ENCODE measurements at regions not wholly inside any gene's neighbourhood (a gene's known extent, or its start where the extent isn't known, plus 50 kb on each side); places are given as distances from the start of the nearest gene placed in this dataset.
"Not testable (repeated sequence)": the region's sequence is repeated elsewhere in the genome, so short reads cannot be mapped to it uniquely, and the experiment has no call there.

DNA sequence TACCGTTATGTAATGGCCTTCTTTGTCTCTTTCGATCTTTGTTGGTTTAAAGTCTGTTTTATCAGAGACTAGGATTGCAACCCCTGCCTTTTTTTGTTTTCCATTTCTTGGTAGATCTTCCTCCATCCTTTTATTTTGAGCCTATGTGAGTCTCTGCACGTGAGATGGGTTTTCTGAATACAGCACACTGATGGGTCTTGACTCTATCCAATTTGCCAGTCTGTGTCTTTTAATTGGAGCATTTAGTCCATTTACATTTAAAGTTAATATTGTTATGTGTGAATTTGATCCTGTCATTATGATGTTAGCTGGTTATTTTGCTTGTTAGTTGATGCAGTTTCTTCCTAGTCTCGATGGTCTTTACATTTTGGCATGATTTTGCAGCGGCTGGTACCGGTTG lies 69.9 kb downstream of the ADCYAP1 start:
- H3K4me3 ChIP-seq; H3K9me3 ChIP-seq; H3K36me3 ChIP-seq; intact Hi-C loops (cut with DNase I; ENCODE audit: low total_unique reads); H3K27me3 ChIP-seq; H3K27ac ChIP-seq; DNase-seq; H3K4me1 ChIP-seq: not testable (repeated sequence)
- whole genome bisulfite sequencing, 5 donors = 72 to 84% (median 73%) methylated on average over 1 to 6 of the region's 6 CpGs

GRCh38 chr18:976393-977128 lies 71.9 kb downstream of the ADCYAP1 start:
- DNase-seq; H3K27me3 ChIP-seq; H3K36me3 ChIP-seq; H3K27ac ChIP-seq; H3K4me1 ChIP-seq; intact Hi-C loops (cut with DNase I; ENCODE audit: low total_unique reads); H3K4me3 ChIP-seq: not testable (repeated sequence)
- peaks cover 0 to 16% (median 12%) of the 10 kb centered on the region in 4 donors for H3K9me3 ChIP-seq
- WGBS, 5 donors = 81 to 90% (median 88%) methylated on average over 8 to 25 of the region's 37 CpGs

DNA sequence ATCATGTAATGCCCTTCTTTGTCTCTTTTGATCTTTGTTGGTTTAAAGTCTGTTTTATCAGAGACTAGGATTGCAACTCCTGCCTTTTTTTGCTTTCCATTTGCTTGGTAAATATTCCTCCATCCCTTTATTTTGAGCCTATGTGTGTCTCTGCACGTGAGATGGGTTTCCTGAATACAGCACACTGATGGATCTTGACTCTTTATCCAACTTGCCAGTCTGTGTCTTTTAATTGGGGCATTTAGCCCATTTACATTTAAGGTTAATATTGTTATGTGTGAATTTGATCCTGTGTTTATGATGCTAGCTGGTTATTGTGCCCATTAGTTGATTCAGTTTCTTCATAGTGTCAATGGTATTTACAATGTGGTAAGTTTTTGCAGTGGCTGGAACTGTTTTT lies 72.7 kb downstream of the ADCYAP1 start:
- 63 to 82% (median 74%) methylated on average over 1 of the region's 1 CpG; no CpG with 5 or more reads in 1 of the 5 donors for WGBS, 5 donors
- H3K4me1 ChIP-seq; intact Hi-C loops (cut with DNase I; ENCODE audit: low total_unique reads); H3K4me3 ChIP-seq; DNase-seq; H3K36me3 ChIP-seq; H3K27ac ChIP-seq; H3K27me3 ChIP-seq: not testable (repeated sequence)
- peaks cover 0 to 16% (median 12%) of the 10 kb centered on the region in 4 donors for H3K9me3 ChIP-seq

GRCh38 chr18:977732-978131 lies 73.1 kb downstream of the ADCYAP1 start:
- H3K9me3 ChIP-seq = peaks cover 0 to 16% (median 12%) of the 10 kb centered on the region in 4 donors
- H3K27ac ChIP-seq; DNase-seq; intact Hi-C loops (cut with DNase I; ENCODE audit: low total_unique reads); H3K36me3 ChIP-seq; H3K27me3 ChIP-seq; H3K4me1 ChIP-seq; H3K4me3 ChIP-seq: not testable (repeated sequence)
- WGBS, 5 donors = 69 to 83% (median 76%) methylated on average over 2 to 3 of the region's 3 CpGs

GRCh38 chr18:980586-980985 lies 75.9 kb downstream of the ADCYAP1 start:
- WGBS, 5 donors = 76 to 83% (median 79%) methylated on average over 4 of the region's 4 CpGs
- DNase-seq = no peak
- Histone ChIP-seq H3K27ac (no peak overlapping the region), H3K27me3 (peaks cover 0 to 9% (median 0%) of the 10 kb centered on the region in 3 donors), H3K9me3 (peaks cover 0 to 16% (median 12%) of the 10 kb centered on the region in 4 donors), H3K36me3 (no peaks in the 10 kb centered on the region), H3K4me3 (no peak overlapping the region), H3K4me1 (no peaks in the 10 kb centered on the region)
- intact Hi-C loops (cut with DNase I; ENCODE audit: low total_unique reads) = no loop called here
- TF ChIP-seq POLR2A (IDR thresholded peaks at IDR 0.05) = no peak
- TF ChIP-seq POLR2AphosphoS5 (IDR thresholded peaks at IDR 0.05) = no peak
- TF ChIP-seq EP300 (IDR thresholded peaks at IDR 0.05) = no peak
- TF ChIP-seq CTCF (IDR thresholded peaks at IDR 0.05) = no peak

GRCh38 chr18:984004-984403 lies 79.3 kb downstream of the ADCYAP1 start:
- TF ChIP-seq POLR2AphosphoS5 (IDR thresholded peaks at IDR 0.05) = no peak
- TF ChIP-seq POLR2A (IDR thresholded peaks at IDR 0.05) = no peak
- TF ChIP-seq EP300 (IDR thresholded peaks at IDR 0.05) = no peak
- TF ChIP-seq CTCF (IDR thresholded peaks at IDR 0.05) = no peak
- Histone ChIP-seq H3K36me3 (no peaks in the 10 kb centered on the region), H3K4me1 (no peaks in the 10 kb centered on the region), H3K27ac (no peak overlapping the region), H3K9me3 (peaks cover 0 to 14% (median 10%) of the 10 kb centered on the region in 4 donors), H3K4me3 (no peak overlapping the region), H3K27me3 (peaks cover 0 to 9% (median 0%) of the 10 kb centered on the region in 3 donors)
- intact Hi-C loops (cut with DNase I; ENCODE audit: low total_unique reads) = no loop called here
- no peak for DNase-seq
- WGBS, 5 donors = 68 to 80% (median 72%) methylated on average over 4 of the region's 4 CpGs

Data from stomach (tissue), 8 donors.